Smooth muscle cell (in vitro differentiated cells): ENCODE measurements at regions not wholly inside any gene's neighbourhood (a gene's known extent, or its start where the extent isn't known, plus 50 kb on each side); places are given as distances from the start of the nearest gene placed in this dataset.

Source experiments
- DNase-seq: peaks from one replicate; lab custom pipeline; 2025; ENCODE audit not compliant: unreplicated experiment; lab: John Stamatoyannopoulos, UW
- H2AFZ ChIP-seq: fragments of 200-600 bp; sonication (generic); 2 replicates; pipeline ENCODE4 v1.6.0; 2016; ENCODE audit warnings: antibody characterized with exemption, low read depth, mild to moderate bottlenecking
- H3F3A ChIP-seq: fragments of 200-600 bp; sonication (generic); 2 replicates; pipeline ENCODE4 v1.6.0; 2017; ENCODE audit warnings: antibody characterized with exemption, low read depth
- H3K27ac ChIP-seq: fragments of 200-600 bp; sonication (generic); 2 replicates; pipeline ENCODE4 v1.5.1; 2016; ENCODE audit warnings: low read depth, mild to moderate bottlenecking
- H3K27me3 ChIP-seq: fragments of 200-600 bp; sonication (generic); 2 replicates; pipeline ENCODE4 v1.6.1; 2016; ENCODE audit warnings: low read depth, mild to moderate bottlenecking
- H3K36me3 ChIP-seq: fragments of 200-600 bp; sonication (generic); 2 replicates; pipeline ENCODE4 v1.5.1; 2016; ENCODE audit warnings: low read depth
- H3K4me1 ChIP-seq: fragments of 200-600 bp; sonication (generic); 2 replicates; pipeline ENCODE4 v1.5.1; 2016; ENCODE audit warnings: low read depth
- H3K4me2 ChIP-seq: fragments of 200-600 bp; sonication (generic); 2 replicates; pipeline ENCODE4 v1.6.0; 2016; ENCODE audit warnings: mild to moderate bottlenecking
- H3K4me3 ChIP-seq: fragments of 200-600 bp; sonication (generic); 2 replicates; pipeline ENCODE4 v1.5.1; 2016; ENCODE audit warnings: mild to moderate bottlenecking
- H3K79me2 ChIP-seq: fragments of 200-600 bp; sonication (generic); 2 replicates; pipeline ENCODE4 v1.6.0; 2016; ENCODE audit warnings: low read depth, mild to moderate bottlenecking
- H3K9ac ChIP-seq: fragments of 200-600 bp; sonication (generic); 2 replicates; pipeline ENCODE4 v1.6.0; 2016; ENCODE audit warnings: low read depth
- H3K9me3 ChIP-seq: fragments of 200-600 bp; sonication (generic); replicated peaks from 2 replicates; pipeline ENCODE4 v1.5.1; 2016; ENCODE audit warnings: low read depth
- H4K20me1 ChIP-seq: fragments of 200-600 bp; sonication (generic); 2 replicates; pipeline ENCODE4 v1.6.0; 2016; ENCODE audit warnings: low read depth
- WGBS: methylation state at CpG from one replicate; pipeline ENCODE4 v1.1.7; 2016; ENCODE audit warnings: low lambda C conversion rate; 5-methylcytosine and 5-hydroxymethylcytosine counted together
- TF ChIP-seq, protein P1 (sequence below): fragments of 200-600 bp; sonication (generic); IDR thresholded peaks from 2 replicates; pipeline ENCODE4 v1.5.1; 2017; ENCODE audit warnings: borderline replicate concordance, mild to moderate bottlenecking, antibody characterized with exemption; ENCODE audit not compliant: insufficient read depth, poor library complexity, severe bottlenecking

DNA sequence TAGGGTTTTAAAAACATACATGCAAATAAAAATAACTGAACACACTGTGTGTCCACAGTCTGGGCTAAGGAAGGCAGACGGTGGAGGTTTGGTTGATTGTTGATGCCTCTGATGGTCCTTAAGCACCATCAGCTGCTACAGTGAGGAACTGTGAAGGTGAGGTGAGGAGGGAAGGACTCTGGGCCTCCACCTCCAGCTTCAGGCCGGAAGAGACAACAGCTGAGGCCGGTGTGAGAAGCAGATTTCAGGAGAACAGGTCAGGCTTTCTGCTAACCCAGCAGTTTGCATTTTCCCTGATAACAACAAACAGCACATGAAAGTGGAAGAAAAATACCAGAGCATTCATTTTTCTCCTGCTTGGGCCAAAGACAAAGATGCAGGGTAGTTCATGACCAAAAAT is 189.9 kb upstream of the AJAP1 start:
- no peaks in the 10 kb centered on the region for H3F3A ChIP-seq
- no peak overlapping the region for H2AFZ ChIP-seq
- H3K27ac ChIP-seq: no peak overlapping the region
- H3K36me3 ChIP-seq: no peaks in the 10 kb centered on the region
- no peaks in the 10 kb centered on the region for H4K20me1 ChIP-seq
- H3K79me2 ChIP-seq: no peaks in the 10 kb centered on the region
- no peaks in the 10 kb centered on the region for H3K4me1 ChIP-seq
- no peaks in the 10 kb centered on the region for H3K27me3 ChIP-seq
- H3K9me3 ChIP-seq: no peaks in the 10 kb centered on the region
- DNase-seq: no peak
- H3K4me2 ChIP-seq: no peak overlapping the region
- H3K4me3 ChIP-seq: no peak overlapping the region
- WGBS: 89% methylated on average over 3 of the region's 3 CpGs
- H3K9ac ChIP-seq: no peak overlapping the region
- TF ChIP-seq, protein P1, sequence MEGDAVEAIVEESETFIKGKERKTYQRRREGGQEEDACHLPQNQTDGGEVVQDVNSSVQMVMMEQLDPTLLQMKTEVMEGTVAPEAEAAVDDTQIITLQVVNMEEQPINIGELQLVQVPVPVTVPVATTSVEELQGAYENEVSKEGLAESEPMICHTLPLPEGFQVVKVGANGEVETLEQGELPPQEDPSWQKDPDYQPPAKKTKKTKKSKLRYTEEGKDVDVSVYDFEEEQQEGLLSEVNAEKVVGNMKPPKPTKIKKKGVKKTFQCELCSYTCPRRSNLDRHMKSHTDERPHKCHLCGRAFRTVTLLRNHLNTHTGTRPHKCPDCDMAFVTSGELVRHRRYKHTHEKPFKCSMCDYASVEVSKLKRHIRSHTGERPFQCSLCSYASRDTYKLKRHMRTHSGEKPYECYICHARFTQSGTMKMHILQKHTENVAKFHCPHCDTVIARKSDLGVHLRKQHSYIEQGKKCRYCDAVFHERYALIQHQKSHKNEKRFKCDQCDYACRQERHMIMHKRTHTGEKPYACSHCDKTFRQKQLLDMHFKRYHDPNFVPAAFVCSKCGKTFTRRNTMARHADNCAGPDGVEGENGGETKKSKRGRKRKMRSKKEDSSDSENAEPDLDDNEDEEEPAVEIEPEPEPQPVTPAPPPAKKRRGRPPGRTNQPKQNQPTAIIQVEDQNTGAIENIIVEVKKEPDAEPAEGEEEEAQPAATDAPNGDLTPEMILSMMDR: no peak

GRCh38 chr1:4467241-4467640 is 187.2 kb upstream of the AJAP1 start:
- H3K9ac ChIP-seq: no peak overlapping the region
- no peaks in the 10 kb centered on the region for H3K4me1 ChIP-seq
- WGBS: 93% methylated on average over 8 of the region's 8 CpGs
- no peak for DNase-seq
- H4K20me1 ChIP-seq: no peaks in the 10 kb centered on the region
- no peaks in the 10 kb centered on the region for H3K9me3 ChIP-seq
- no peaks in the 10 kb centered on the region for H3K36me3 ChIP-seq
- no peak overlapping the region for H3K4me2 ChIP-seq
- H3F3A ChIP-seq: no peaks in the 10 kb centered on the region
- H3K79me2 ChIP-seq: no peaks in the 10 kb centered on the region
- no peaks in the 10 kb centered on the region for H3K27me3 ChIP-seq
- no peak overlapping the region for H3K4me3 ChIP-seq
- H3K27ac ChIP-seq: no peak overlapping the region
- no peak overlapping the region for H2AFZ ChIP-seq
- TF ChIP-seq, protein P1: no peak

DNA sequence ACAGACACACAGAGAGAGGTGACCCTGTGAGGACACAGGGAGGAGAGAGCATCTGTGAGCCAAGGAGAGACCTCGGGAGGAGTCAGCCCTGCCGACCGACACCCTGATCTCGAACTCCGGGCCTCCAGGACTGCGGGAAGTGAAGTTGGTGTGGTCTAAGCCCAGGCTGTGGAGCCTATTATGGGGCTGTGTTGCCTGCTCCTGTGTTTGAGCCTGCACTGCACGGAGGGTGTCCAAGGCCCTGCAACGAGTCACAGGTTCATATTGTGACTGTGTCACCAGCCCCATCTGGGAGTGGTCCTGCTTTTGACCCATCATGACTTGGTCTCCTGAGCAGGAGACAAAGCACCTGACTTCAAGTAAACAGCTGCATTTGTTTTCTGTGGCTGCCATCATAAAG is 186.0 kb upstream of the AJAP1 start:
- no peak overlapping the region for H3K27ac ChIP-seq
- H3K4me1 ChIP-seq: no peaks in the 10 kb centered on the region
- no peaks in the 10 kb centered on the region for H4K20me1 ChIP-seq
- no peak overlapping the region for H3K4me2 ChIP-seq
- WGBS: 98% methylated on average over 8 of the region's 8 CpGs
- no peaks in the 10 kb centered on the region for H3K36me3 ChIP-seq
- H3K4me3 ChIP-seq: no peak overlapping the region
- no peak overlapping the region for H3K9ac ChIP-seq
- no peaks in the 10 kb centered on the region for H3K9me3 ChIP-seq
- no peaks in the 10 kb centered on the region for H3K79me2 ChIP-seq
- TF ChIP-seq, protein P1: no peak
- no peaks in the 10 kb centered on the region for H3K27me3 ChIP-seq
- H2AFZ ChIP-seq: no peak overlapping the region
- no peak for DNase-seq
- no peaks in the 10 kb centered on the region for H3F3A ChIP-seq

GRCh38 chr1:4468804-4469514 is 185.4 kb upstream of the AJAP1 start:
- TF ChIP-seq, protein P1: no peak
- Histone ChIP-seq H3K27me3 (no peaks in the 10 kb centered on the region), H2AFZ (no peak overlapping the region), H3K4me1 (no peaks in the 10 kb centered on the region), H3K9ac (no peak overlapping the region), H3K36me3 (no peaks in the 10 kb centered on the region), H3F3A (no peaks in the 10 kb centered on the region), H3K4me3 (no peak overlapping the region), H3K9me3 (no peaks in the 10 kb centered on the region), H3K79me2 (no peaks in the 10 kb centered on the region), H3K4me2 (no peak overlapping the region), H3K27ac (no peak overlapping the region), H4K20me1 (no peaks in the 10 kb centered on the region)
- DNase-seq: no peak
- 81% methylated on average over 9 of the region's 9 CpGs for WGBS
